Glomerular visceral epithelial cell (primary cell): ENCODE measurements at regions not wholly inside any gene's neighbourhood (a gene's known extent, or its start where the extent isn't known, plus 50 kb on each side); places are given as distances from the start of the nearest gene placed in this dataset.
A peak's percentile ranks its signal among the peaks of the same experiment; 100 is the strongest.

Source experiments
- DNase-seq: peaks from one replicate; pipeline ENCODE4 v3.0.0-alpha.2; 2016; ENCODE audit errors: extremely low spot score

DNA sequence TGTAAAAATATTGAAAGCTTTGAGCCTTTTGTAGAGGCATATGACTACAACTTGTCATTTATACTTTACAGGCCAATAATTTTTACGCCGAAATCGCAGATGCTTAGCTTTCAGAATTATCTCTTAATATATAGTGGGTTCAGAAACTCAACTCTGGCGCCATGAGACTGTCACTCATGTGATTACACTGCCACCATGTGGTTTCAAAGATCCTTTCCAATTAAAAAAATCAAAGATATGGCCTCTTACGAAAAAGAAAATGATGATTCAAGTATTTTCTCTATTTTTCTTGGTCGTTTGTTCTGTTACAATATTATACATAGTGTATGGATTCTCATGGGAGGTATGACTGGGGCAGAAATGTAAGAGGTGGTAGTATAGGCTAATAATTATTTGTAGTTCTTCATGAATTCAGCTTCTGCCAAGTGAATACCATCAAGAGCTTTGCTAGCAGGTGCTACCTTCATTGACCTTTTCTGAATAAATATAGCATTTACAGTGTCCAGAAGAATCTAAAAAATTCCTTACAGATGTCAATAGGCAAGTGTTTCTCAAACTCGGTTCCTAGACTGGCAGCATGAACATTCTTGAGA lies 751.7 kb upstream of the GOLIM4 start:
- DNase-seq, result peak; percentile 44

DNA sequence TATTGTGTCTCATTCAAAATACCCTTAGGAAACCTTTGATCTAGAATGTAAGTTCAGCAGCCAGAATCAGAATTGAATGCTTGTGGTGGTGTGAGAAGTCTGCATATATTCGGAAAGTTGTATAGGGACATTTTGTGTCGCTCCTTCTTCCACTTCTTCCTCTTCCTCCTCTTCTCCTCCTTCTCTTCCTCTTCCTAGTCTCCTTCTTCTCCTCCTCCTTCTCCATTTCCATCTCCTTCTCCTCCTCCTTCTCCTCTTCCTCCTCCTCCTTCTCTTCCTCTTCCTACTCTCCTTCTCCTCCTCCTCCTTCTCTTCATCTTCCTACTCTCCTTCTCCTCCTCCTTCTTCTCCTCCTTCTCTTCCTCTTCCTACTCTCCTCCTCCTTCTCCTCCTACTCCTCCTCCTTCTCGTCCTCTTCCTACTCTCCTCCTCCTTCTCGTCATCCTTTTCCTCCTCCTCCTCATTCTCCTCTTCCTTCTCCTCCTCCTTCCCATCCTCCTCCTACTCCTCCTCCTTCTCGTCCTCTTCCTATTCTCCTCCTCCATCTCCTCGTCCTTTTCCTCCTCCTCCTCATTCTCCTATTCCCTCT lies 749.3 kb upstream of the GOLIM4 start:
- DNase-seq, result no peak

DNA sequence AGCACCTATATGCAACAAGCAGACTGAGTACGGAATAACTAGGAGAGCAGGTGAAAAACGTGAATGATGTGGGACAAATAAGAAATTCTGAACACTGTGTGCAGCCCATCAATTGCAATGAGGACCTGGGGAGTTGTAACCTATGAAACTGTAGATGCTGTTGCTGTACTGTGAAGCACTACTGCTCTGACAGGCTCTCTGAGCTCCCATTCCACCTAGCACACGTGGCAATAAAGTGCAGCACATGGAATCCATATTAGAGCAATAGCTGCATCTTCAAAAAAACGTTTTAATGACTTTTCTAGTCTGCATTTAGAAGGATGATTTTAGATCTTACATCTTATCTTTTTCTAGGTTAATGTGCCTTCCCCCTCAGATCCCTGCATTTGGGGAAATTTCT lies 748.7 kb upstream of the GOLIM4 start:
- no peak for DNase-seq

DNA sequence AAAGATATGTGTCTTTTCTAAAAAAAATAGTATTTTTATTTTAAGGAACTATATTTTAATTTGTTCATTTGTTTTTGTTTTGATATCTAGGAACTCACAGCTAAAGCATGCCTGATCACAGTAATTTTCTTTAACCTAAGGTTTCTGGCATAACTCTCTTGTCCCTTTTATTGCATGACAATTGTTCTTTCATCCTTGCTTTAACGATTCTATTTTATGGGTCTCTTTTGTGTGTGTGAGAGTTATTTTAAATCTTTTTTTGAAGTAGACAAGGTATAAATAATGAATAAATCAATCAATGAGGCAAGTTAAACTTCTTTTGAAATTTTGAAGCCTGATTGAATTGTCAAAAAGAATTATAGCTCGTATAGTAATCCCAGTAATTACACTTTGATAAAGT lies 747.8 kb upstream of the GOLIM4 start:
- DNase-seq, result no peak

DNA sequence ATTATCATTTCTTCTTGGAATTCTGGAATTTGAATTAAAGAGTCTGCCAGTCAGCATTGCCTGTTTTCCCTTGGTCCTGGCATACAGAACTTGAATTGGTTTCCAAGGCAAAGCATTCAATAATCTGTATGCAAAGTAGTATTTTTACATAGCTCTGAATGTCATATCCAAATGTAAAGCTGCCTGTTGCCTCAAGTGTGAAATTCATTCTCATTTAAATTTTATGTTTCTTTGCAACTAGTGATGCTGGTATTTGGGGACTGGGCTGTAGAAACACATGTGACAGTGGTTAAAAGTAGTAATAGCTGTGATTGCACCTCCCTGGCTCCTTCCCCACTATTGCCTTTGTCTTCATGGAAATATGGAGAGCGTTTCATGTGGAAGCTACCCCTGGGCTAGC lies 743.9 kb upstream of the GOLIM4 start:
- DNase-seq, result no peak

DNA sequence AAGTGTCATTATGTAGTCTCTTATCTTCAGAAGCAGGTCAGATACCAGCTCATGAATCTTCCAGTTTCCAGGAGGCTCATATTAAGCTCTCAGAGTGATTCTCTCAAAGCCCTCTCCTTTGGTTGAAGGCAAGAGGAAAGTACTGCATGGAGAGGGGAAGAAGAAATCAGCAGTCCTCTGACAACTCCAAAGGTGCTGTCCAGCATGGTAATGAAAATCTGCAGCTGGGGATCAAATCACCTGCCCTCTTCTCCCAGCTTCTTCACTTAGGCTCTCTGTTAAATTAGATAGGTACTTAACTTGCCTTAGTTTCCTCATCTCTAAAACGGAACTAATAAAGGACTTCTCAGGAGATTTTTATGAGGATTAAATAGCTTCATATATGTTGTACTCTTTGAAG lies 738.8 kb upstream of the GOLIM4 start:
- DNase-seq, result no peak

DNA sequence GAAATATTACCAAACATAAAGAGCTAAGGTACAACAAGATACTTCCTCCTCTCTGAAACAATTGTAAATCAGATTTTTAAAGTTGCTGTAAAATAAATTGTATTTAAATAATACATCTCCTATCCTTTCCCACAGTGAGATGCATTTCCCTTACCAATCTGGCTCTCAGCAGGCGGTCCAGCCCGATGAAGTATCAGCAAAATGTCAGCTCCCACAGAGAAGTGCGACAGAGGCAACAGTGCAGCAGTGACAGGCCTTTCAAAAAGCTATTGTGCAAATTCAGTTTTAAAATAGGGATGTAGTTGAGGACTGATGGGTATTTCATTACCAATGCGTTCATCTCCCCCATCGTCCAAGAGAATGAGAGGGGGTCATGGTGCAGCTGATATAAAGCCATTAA lies 733.2 kb upstream of the GOLIM4 start:
- DNase-seq, result no peak

DNA sequence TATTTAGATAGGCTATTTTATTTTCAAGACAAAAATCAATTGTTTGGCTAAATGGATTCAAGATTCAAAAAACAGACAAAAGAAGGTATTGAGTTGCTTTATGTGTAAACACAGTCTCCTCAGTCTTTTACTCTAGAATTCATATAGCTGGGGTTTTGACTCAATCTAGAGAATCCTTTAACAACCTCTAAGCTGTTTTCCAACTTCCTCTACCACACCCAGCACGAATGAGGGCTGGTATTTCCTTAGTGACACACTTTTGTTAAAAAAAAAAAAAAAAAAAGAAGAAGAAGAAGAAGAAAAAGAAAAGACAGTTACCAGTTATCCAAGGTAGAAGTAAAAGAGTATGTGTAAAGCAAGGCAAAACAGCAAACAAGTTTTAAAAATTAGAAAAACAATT lies 732.8 kb upstream of the GOLIM4 start:
- no peak for DNase-seq

DNA sequence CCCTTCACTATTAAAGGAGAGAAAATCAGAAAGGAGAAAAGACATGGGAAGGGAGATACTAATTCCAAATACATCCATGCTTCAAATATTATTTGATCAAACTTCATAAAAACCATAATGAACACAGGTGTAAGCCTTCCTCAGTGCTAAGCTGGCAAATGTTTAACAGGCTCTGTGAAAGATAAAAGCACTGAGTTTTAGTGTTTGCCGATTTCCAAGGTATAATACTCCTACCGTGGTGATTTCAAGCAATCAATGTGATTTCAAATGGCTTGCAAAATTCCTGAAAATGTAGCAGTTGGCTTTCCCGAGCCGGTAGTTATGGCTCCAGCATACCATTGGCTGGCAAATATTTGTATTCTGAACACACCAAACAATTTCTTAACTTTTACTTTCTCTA lies 732.3 kb upstream of the GOLIM4 start:
- no peak for DNase-seq

DNA sequence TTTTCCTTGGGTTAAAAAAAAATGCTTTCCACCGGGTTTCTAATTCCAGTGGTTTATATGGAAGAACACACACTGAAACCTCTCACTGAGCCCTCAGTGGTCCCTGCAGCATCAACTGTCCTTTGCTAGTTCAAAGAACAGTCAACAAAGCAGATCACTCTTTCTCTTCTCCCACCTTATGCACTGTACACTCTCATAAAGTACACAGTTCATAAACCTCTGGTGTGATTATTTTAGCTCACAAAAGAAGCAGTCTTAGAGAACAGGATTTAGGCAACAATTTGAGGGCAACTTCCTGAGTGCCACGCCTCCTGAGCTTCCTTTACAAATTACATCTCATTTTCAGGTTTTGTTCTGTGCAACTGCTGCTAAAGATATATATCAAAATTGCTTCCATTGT lies 728.4 kb upstream of the GOLIM4 start:
- DNase-seq, result no peak

DNA sequence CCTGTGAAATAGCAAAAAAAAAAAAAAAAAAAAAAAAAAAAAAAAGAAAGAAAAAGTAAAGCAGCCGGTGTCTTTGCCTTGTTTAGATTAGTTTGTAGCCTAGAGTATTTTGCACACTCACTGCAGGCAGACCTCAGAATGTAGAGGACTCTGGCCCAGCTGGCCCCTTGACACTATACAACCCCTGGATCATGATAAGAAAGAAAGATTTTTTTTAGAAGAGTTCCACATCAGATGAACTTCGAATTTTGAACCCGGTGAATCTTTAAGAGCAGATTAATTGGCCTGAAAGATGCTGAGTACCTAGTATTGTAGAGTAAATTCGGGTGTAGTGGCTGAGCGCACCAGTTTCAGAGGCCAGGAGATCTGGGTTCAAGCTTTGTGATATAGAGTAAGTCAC lies 727.7 kb upstream of the GOLIM4 start:
- no peak for DNase-seq

DNA sequence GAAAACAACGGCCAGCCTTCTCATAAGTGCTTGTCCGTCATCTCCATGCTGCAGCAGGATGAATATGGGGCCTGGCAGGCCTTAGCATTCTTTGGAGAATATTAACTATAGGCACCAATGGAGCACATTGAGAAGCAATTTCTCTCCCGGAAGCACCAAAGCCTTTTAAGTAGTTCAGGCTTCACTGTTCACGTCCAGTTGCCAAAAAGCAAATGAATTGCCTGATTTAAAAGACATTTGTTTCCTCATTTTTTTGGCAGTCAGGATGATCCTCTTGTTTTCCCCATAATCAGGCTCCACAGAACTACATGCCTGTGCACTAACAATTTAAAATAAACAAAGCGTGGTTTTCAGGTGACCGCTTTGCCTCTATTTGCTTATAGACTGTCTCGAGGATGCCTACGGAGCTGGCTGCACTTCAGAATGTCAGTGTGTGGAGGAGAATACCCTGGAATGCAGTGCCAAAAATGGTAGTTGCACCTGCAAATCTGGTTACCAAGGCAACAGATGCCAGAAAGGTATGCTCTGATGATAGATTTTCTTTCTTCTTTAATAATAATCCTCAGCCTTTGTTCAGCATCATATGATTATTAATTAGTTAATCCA lies 725.2 kb upstream of the GOLIM4 start:
- no peak for DNase-seq

DNA sequence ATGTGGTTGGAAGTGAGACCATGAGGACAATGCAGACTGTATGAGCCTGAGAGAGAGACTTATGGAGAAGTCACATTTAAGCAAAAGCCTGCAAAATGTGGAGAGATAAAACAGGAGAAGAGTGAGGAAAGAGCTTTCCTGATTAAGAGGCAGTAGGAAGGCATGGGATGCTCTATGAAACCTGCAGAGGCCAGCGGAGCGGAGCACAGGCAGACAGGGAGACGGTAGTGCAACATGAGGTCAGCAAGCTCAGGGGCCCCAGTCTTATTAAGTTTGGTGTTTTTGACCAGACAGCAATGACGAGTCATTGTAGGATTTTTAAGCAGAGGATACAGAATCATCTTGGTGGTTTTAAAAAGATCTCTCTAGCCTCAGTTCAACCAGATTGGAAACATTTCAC lies 721.5 kb upstream of the GOLIM4 start:
- no peak for DNase-seq

DNA sequence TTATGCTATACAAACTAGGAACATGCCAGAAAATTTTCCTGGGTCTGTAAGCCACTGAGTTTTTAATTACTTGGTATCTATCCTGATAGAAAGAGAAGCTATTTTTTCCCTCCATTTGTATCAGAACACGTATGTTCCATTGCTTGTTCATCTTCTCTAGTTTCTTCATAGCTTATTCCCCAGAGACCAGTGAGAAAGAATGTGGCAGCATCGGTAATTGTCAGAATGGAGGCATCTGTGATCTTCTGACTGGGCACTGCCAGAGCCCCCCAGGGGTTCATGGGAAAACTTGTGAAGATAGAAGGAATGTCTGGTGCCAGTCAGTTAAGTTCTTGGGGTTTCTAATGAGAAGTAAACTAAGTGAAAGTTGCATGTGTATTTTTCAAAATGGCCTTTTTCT lies 720.2 kb upstream of the GOLIM4 start:
- DNase-seq, result no peak

DNA sequence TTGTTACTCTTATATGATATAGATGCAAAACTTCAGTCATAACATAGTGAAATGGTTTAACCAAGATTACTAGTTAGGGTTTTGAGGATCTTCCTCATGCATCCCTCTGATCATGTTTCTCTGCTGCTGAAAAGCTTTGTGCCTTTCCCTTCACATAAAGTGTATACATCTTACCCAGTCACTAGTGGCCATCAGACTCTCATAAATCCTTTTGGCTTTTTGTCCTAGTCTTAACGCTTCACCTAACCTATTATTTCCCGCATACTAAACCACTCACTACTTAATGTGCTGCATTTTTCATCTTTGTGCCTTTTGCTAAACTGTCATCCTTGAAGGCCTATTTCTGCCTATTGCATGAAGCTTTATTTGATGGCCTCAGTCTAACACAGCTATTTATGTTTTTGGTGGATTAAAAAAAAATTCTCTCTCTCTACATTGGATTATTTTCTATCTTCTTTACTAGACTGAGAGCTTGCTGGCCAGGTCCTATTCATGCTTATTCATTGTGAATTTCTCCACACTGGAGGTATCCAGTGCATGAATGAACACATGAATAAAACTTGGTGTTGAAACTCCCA lies 717.6 kb upstream of the GOLIM4 start:
- no peak for DNase-seq

DNA sequence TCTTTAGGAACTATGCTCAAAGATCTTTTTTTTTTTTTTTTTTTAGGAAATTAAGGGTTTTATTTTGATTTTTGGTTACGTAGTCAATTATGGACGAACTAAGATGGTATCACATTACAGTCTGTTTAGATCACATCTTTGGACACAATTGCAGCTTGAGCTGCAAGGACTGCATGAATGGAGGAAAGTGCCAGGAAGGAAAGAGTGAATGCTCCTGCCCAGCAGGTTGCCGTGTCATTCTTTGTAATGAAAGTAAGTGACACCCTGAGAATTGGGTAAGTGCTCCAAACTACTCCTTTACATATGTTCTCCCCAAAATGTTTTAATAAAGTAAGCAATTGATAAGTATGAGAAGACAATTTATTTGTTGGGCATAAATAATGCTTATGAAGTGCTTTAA lies 716.5 kb upstream of the GOLIM4 start:
- no peak for DNase-seq

DNA sequence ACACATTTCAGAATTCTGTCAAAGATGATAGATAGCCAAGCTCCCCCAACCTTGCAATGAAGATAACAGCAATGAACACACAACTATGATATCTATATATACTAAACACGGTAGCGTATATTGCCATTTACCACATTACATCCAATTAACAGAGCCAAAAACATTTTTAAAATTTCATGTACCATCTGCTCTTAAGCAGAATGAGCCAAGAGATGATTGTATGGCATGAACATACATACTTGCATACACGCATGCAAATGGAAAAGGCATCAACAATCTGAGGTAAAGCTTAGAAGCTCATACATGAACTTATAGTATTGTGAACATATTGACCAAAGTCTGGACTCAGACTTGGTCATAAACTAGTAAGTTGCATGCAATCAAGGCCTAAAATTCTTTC lies 712.9 kb upstream of the GOLIM4 start:
- DNase-seq, result no peak

DNA sequence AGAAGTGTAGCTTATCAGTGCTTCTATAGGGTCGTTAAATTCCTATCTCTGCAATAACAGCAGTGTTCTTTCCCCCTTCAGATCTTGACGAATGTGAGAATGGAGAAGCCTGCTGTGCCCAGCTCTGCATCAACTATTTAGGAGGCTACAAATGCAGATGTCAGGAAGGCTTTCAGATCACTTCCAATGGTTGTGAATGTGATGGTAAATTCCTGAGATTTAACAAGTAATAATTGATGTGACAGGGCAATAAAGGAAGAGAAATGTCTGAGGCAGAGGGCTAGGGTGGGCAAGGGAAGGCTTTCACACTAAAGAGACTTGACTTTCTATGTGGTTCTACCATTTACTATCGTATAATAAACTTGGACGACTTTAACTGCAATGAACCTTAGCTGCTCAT lies 711.7 kb upstream of the GOLIM4 start:
- DNase-seq, result no peak

DNA sequence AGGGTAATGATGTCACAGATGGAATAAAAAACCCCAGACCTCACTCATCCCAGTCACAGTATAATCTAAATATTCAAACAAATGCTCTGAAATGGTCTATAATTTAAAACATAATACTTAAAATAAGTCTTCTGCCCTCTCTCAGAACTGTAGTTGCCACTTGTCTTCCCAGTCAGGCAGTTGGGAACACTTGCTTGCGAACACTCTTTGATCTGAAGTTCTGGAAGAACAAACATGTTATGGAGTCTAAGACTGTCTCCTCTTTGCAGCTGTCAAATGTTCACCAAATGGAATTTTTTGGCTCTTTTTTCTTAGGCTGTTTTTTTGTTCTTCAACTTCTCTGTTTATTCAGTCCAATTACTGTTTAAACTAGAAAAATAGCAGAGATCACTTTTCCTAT lies 711.1 kb upstream of the GOLIM4 start:
- DNase-seq, result no peak

DNA sequence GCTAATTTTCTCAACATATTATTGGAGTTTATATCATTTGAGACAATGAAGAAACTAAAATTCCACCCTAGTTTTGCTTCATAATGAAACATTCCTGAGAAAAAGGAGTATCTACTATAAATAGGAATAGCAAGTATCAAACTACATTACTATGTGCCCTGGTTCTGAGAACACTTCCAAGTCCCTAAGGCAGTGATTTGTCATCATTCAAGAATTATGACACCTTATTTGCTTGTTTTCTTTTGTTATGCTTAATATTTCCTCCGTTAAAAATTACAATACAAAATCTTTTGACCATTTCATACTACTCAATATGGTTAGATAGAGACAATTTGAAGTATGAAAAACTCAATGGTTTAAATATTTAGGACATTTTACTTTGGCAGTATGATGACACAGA lies 707.8 kb upstream of the GOLIM4 start:
- DNase-seq, result no peak

DNA sequence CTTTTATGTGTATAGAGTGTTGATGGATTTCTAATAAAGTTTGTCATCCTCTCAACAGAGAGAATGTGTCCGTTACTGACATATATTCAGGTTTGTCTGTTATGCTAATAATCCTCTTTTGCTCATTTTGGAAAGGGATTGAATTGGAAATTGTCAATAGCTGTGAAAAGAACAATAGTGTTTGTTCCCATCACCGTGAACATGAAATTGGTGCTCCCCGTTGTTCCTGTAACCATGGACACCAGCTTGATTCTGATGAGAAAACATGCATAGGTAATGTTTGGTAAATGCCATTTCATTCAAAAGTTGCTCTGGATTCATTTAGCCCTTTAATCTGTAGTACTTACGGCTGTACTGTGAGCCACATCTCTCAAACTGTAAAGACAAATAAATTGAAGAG lies 707.0 kb upstream of the GOLIM4 start:
- no peak for DNase-seq

DNA sequence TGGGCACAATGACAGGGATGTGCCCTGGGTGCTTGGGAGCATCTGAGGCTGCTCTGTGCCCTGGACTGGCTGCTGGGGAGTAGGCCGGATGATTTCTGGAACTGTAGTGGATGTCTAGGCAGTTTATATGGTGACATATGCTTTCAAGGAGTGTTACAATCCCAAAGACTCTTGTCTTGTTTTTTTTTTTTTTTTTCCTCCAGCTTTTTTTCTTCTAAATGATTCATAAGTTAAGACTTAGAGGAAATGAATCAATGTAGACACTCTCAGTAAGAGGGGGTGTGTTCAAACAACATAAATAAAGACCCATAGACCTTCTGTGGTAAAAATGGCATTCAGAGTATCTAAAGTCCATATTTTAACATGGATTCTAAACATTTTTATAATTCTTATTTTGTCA lies 706.1 kb upstream of the GOLIM4 start:
- peak; percentile 1 for DNase-seq

DNA sequence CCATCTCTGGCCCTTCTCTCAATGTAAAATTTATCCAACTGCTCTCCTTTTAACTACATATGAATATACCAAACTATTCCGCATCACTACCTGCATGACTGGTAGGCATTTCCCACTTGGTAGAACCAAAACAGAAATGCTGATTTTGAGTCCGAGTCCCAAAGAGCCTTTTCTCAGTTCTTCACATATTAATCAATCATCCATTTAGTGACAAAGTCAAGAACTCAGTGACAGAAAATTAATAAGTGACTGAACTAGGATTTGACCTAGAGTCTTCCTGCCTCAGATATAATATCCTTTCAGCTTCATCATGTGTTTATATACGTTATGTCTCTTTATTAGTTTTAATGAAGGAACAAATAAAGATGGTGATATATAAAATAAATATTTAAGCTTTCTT lies 700.6 kb upstream of the GOLIM4 start:
- no peak for DNase-seq

DNA sequence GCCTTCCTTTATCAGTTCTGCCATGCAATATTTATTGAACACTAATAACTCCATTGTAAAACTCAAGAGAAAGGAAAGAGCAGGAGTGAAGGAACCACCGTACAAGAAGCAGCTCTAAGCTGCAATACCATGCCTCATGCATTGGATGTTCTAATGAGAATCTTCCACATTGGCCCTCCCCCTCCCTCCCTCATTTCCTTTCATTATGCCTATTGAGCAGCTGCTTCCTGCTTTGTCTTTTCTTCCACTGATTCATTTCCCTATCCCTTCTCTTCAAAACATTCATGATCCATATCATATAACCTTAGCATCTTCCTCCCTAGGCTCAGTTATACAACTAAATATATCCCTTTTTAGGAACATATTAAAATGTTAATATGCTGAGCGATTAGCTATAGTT lies 698.7 kb upstream of the GOLIM4 start:
- no peak for DNase-seq
